Mesenchymal stem cell (in vitro differentiated cells and primary cell): ENCODE measurements at regions not wholly inside any gene's neighbourhood (a gene's known extent, or its start where the extent isn't known, plus 50 kb on each side); places are given as distances from the start of the nearest gene placed in this dataset.
"Not testable (repeated sequence)": the region's sequence is repeated elsewhere in the genome, so short reads cannot be mapped to it uniquely, and the experiment has no call there.

ENCODE experiments used
- DNase-seq: peaks from one replicate; pipeline ENCODE4 v3.0.0-alpha.2; 2013
- H2AFZ ChIP-seq: one replicate; pipeline ENCODE4 v1.6.1; 2013; ENCODE audit warnings: low read depth, mild to moderate bottlenecking, control low read depth, inconsistent platforms, low read length, moderate library complexity
- H2AK5ac ChIP-seq: 2 replicates; pipeline ENCODE4 v1.6.1; 2013; ENCODE audit warnings: low read length, moderate library complexity, mild to moderate bottlenecking, inconsistent platforms; ENCODE audit not compliant: severe bottlenecking
- H2BK120ac ChIP-seq: one replicate; pipeline ENCODE4 v1.6.1; 2013; ENCODE audit warnings: low read depth, mild to moderate bottlenecking, inconsistent platforms, low read length, moderate library complexity
- H2BK12ac ChIP-seq, 2 experiments: one replicate each; pipeline ENCODE4 v1.6.1; 2013; ENCODE audit warnings: inconsistent platforms in 2 of 2, low read length in 2 of 2, mild to moderate bottlenecking in 2 of 2, moderate library complexity in 2 of 2, control low read depth in 1 of 2
- H2BK15ac ChIP-seq: one replicate; pipeline ENCODE4 v1.6.1; 2013; ENCODE audit warnings: mild to moderate bottlenecking, low read depth, inconsistent platforms; ENCODE audit not compliant: poor library complexity, severe bottlenecking
- H2BK5ac ChIP-seq: 2 replicates; pipeline ENCODE4 v1.6.1; 2013; ENCODE audit warnings: low read depth, mild to moderate bottlenecking, low read length, control low read depth, inconsistent platforms; ENCODE audit not compliant: poor library complexity, severe bottlenecking
- H3K14ac ChIP-seq, 2 experiments: one replicate each; pipeline ENCODE4 v1.6.1; 2013; ENCODE audit warnings: inconsistent platforms in 2 of 2, low read length in 2 of 2, control low read depth in 1 of 2, mild to moderate bottlenecking in 1 of 2, moderate library complexity in 1 of 2
- H3K18ac ChIP-seq, 2 experiments: one replicate each; pipeline ENCODE4 v1.6.1; 2013; ENCODE audit warnings: inconsistent platforms in 2 of 2, low read length in 2 of 2, control low read depth in 1 of 2, low read depth in 1 of 2, mild to moderate bottlenecking in 1 of 2
- H3K23ac ChIP-seq, 2 experiments: one replicate each; pipeline ENCODE4 v1.6.1; 2013; ENCODE audit warnings: inconsistent platforms in 2 of 2, low read length in 2 of 2, mild to moderate bottlenecking in 2 of 2, moderate library complexity in 2 of 2, control low read depth in 1 of 2
- H3K27ac ChIP-seq: 2 replicates; pipeline ENCODE4 v1.5.1; 2013; ENCODE audit warnings: mild to moderate bottlenecking, moderate library complexity, low read length, control low read depth, inconsistent platforms; ENCODE audit not compliant: poor library complexity, severe bottlenecking
- H3K27me3 ChIP-seq, 2 experiments: 2 replicates each; pipeline versions ENCODE4 v1.6.1 to v1.7.0; 2013; ENCODE audit warnings: low read length in 2 of 2, mild to moderate bottlenecking in 2 of 2, moderate library complexity in 2 of 2, control low read depth in 1 of 2, inconsistent platforms in 1 of 2; ENCODE audit not compliant: control insufficient read depth in 1 of 2, insufficient read depth in 1 of 2
- H3K36me3 ChIP-seq, 2 experiments: 2 replicates each; pipeline versions ENCODE4 v1.6.1 to v1.7.0; 2013; ENCODE audit warnings: low read length in 2 of 2, control low read depth in 1 of 2, inconsistent platforms in 1 of 2, low read depth in 1 of 2, mild to moderate bottlenecking in 1 of 2; ENCODE audit not compliant: insufficient read depth in 2 of 2, control insufficient read depth in 1 of 2
- H3K4ac ChIP-seq, 2 experiments: one replicate each; pipeline ENCODE4 v1.6.1; 2013; ENCODE audit warnings: inconsistent platforms in 2 of 2, low read length in 2 of 2, mild to moderate bottlenecking in 2 of 2, moderate library complexity in 2 of 2, control low read depth in 1 of 2, low read depth in 1 of 2
- H3K4me1 ChIP-seq: 2 replicates; pipeline ENCODE4 v1.6.1; 2013; ENCODE audit warnings: low read depth, low read length, control low read depth; ENCODE audit not compliant: control insufficient read depth, insufficient read depth
- H3K4me2 ChIP-seq: 2 replicates; pipeline ENCODE4 v1.6.1; 2013; ENCODE audit warnings: low read length, mild to moderate bottlenecking, inconsistent platforms; ENCODE audit not compliant: poor library complexity, severe bottlenecking
- H3K4me3 ChIP-seq, 2 experiments: 2 replicates each; pipeline versions ENCODE4 v1.5.1 to v1.7.0; 2013; ENCODE audit warnings: low read length in 2 of 2, mild to moderate bottlenecking in 2 of 2, control low read depth in 1 of 2, low read depth in 1 of 2; ENCODE audit not compliant: insufficient read depth in 1 of 2
- H3K79me1 ChIP-seq: replicated peaks from 2 replicates; pipeline ENCODE4 v1.6.1; 2013; ENCODE audit warnings: mild to moderate bottlenecking, control low read depth, low read length, inconsistent platforms; ENCODE audit not compliant: poor library complexity, severe bottlenecking
- H3K9ac ChIP-seq: 2 replicates; pipeline ENCODE4 v1.7.0; 2013; ENCODE audit warnings: mild to moderate bottlenecking, low read length, moderate library complexity
- H3K9me3 ChIP-seq: 2 replicates; pipeline ENCODE4 v1.7.0; 2013; ENCODE audit warnings: mild to moderate bottlenecking, low read length; ENCODE audit not compliant: control insufficient read depth
- H4K8ac ChIP-seq: one replicate; pipeline ENCODE4 v1.6.1; 2013; ENCODE audit warnings: inconsistent platforms, mild to moderate bottlenecking, low read length, moderate library complexity
- H4K91ac ChIP-seq: one replicate; pipeline ENCODE4 v1.6.1; 2013; ENCODE audit warnings: mild to moderate bottlenecking, low read length, inconsistent platforms
- WGBS: methylation state at CpG from one replicate; pipeline ENCODE4 v1.1.7; 2013; ENCODE audit warnings: mixed read lengths; 5-methylcytosine and 5-hydroxymethylcytosine counted together

- WGBS, result 77% methylated on average over 8 of the region's 9 CpGs
- H2BK5ac ChIP-seq, result no peak overlapping the region
- no peak overlapping the region for H2BK120ac ChIP-seq
- H3K23ac ChIP-seq, result peak overlapping the region in 1 of 2 experiments; percentile 5
- H3K36me3 ChIP-seq, result no peaks in the 10 kb centered on the region
- H2AK5ac ChIP-seq, result no peak overlapping the region
- H3K4ac ChIP-seq, result peak overlapping the region; percentile 42 to 44
- H3K14ac ChIP-seq, result peak overlapping the region in 1 of 2 experiments; percentile 74
- peak overlapping the region; percentile 64 to 89 for H3K18ac ChIP-seq
- no peaks in the 10 kb centered on the region for H3K4me1 ChIP-seq
- no peak overlapping the region for H3K27ac ChIP-seq
- H4K8ac ChIP-seq, result no peak overlapping the region
- H3K9me3 ChIP-seq, result no peaks in the 10 kb centered on the region
- DNase-seq, result no peak
- peaks cover 0 to 8% of the 10 kb centered on the region in 2 experiments for H3K27me3 ChIP-seq
- no peak overlapping the region for H2AFZ ChIP-seq
- no peak overlapping the region for H2BK15ac ChIP-seq
- H3K79me1 ChIP-seq, result no peaks in the 10 kb centered on the region
- no peak overlapping the region for H3K9ac ChIP-seq
- H2BK12ac ChIP-seq, result peak overlapping the region; percentile 18 to 88
- peak overlapping the region; percentile 80 for H4K91ac ChIP-seq
- no peak overlapping the region for H3K4me2 ChIP-seq
- no peak overlapping the region for H3K4me3 ChIP-seq
These were observed 157.2 kb upstream of the AFDN start for GRCh38 chr6:167669553-167669849.

GRCh38 chr6:167669870-167670802 is 156.6 kb upstream of the AFDN start:
- Histone ChIP-seq H2AK5ac (no peak overlapping the region), H3K4me2 (no peak overlapping the region), H2BK12ac (peak overlapping the region; percentile 15 to 99), H3K18ac (peak overlapping the region; percentile 64 to 87), H4K8ac (peak overlapping the region; percentile 12), H3K14ac (peak overlapping the region in 1 of 2 experiments; percentile 74), H3K9ac (no peak overlapping the region), H4K91ac (peak overlapping the region; percentile 85), H2BK120ac (no peak overlapping the region), H2BK15ac (no peak overlapping the region), H3K9me3 (no peaks in the 10 kb centered on the region), H3K4ac (peak overlapping the region; percentile 72 to 76), H2BK5ac (no peak overlapping the region), H2AFZ (no peak overlapping the region), H3K79me1 (no peaks in the 10 kb centered on the region), H3K36me3 (no peaks in the 10 kb centered on the region), H3K27me3 (peaks cover 0 to 8% of the 10 kb centered on the region in 2 experiments), H3K23ac (peak overlapping the region in 1 of 2 experiments; percentile 49), H3K27ac (no peak overlapping the region), H3K4me3 (no peak overlapping the region), H3K4me1 (no peaks in the 10 kb centered on the region)
- no peak for DNase-seq
- WGBS, result 56% methylated on average over 26 of the region's 26 CpGs

- H3K36me3 ChIP-seq, result no peaks in the 10 kb centered on the region
These were observed 155.8 kb upstream of the AFDN start for GRCh38 chr6:167670938-167671338.

GRCh38 chr6:167671379-167671976 is 155.2 kb upstream of the AFDN start:
- Histone ChIP-seq H3K18ac (peak overlapping the region in 1 of 2 experiments; percentile 40), H3K27me3 (peaks cover 6 to 10% of the 10 kb centered on the region in 2 experiments), H4K91ac (peak overlapping the region; percentile 19), H3K14ac (peak overlapping the region in 1 of 2 experiments; percentile 73), H2BK12ac (peak overlapping the region; percentile 14 to 87)
- DNase-seq, H3K4me3 ChIP-seq, H3K4ac ChIP-seq, H3K27ac ChIP-seq, H2BK5ac ChIP-seq, H3K4me2 ChIP-seq, H3K36me3 ChIP-seq, H3K9ac ChIP-seq, H2AFZ ChIP-seq, H3K23ac ChIP-seq, H3K4me1 ChIP-seq, H2BK120ac ChIP-seq, H4K8ac ChIP-seq, H2BK15ac ChIP-seq, H2AK5ac ChIP-seq, H3K79me1 ChIP-seq, H3K9me3 ChIP-seq: not testable (repeated sequence)
- WGBS, result 84% methylated on average over 3 of the region's 3 CpGs

More at GRCh38 chr6:167670938-167671338, 155.8 kb upstream of the AFDN start:
- Histone ChIP-seq H2BK5ac (no peak overlapping the region), H4K8ac (no peak overlapping the region), H2AK5ac (no peak overlapping the region), H3K27me3 (peaks cover 5% of the 10 kb centered on the region in 2 experiments), H2BK120ac (no peak overlapping the region), H2BK12ac (no peak overlapping the region), H3K4ac (no peak overlapping the region), H3K23ac (no peak overlapping the region), H2AFZ (no peak overlapping the region), H3K18ac (peak overlapping the region in 1 of 2 experiments; percentile 18), H3K4me3 (no peak overlapping the region), H3K79me1 (no peaks in the 10 kb centered on the region), H4K91ac (no peak overlapping the region), H3K4me2 (no peak overlapping the region), H3K14ac (no peak overlapping the region), H3K27ac (no peak overlapping the region), H3K9ac (no peak overlapping the region), H2BK15ac (no peak overlapping the region), H3K9me3 (no peaks in the 10 kb centered on the region), H3K4me1 (no peaks in the 10 kb centered on the region)
- WGBS, result 92% methylated on average over 7 of the region's 7 CpGs
- DNase-seq, result no peak
